ENCODE measurements at regions not wholly inside any gene's neighbourhood (a gene's known extent, or its start where the extent isn't known, plus 50 kb on each side); places are given as distances from the start of the nearest gene placed in this dataset.

GRCh38 chr13:78426183-78426582 lies 177.2 kb downstream of the POU4F1 start:
- no peak for DNase-seq (ENCODE audit: low read depth in 2 of 2)

DNA sequence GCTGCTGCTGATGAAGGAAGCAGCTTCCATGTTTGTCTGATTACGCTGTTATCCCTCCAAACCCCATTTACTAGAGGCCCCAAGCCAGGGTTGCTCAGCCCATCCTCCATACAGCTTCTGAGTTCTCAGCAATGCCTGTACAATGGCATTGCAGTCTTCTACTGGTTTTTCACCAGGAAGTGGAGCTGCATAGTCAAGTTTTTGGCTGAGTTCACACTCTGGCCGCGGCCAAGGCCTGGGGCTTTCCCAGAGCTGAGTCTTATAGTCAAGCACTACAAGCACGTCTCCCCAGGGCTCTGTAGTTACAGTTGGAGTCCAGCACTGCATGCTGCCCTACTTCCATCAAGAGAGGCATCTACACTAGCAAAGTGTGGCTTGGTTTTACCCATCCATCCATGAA lies 182.5 kb downstream of the POU4F1 start:
- DNase-seq (ENCODE audit: low read depth in 2 of 2), result no peak

- no peak for DNase-seq (ENCODE audit: low read depth in 2 of 2)
These were observed 189.3 kb downstream of the POU4F1 start for GRCh38 chr13:78413887-78414553.

DNA sequence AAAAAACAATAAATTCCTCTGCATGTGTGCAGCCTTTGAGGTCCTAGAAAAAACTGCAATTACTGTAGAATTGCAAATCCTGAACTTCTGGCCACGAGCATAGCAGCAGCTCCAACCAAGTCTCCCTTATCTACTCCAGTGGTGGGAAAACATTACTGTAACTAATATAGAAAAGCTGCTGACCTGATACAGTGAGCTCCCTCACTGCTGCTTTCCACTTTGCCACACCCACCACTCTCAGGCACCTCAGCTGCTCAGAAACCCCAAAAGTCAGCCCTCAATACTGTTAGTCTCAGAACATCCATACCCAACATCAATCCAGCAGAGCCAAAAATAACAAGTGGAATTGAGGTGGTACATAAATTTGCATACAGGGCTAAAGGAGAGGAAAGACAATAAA lies 192.5 kb downstream of the POU4F1 start:
- DNase-seq (ENCODE audit: low read depth in 2 of 2), result no peak

GRCh38 chr13:78410164-78410563 lies 193.2 kb downstream of the POU4F1 start:
- no peak for DNase-seq (ENCODE audit: low read depth in 2 of 2)

- DNase-seq (ENCODE audit: low read depth in 2 of 2), result no peak
These were observed 194.2 kb downstream of the POU4F1 start for GRCh38 chr13:78409172-78409571.

DNA sequence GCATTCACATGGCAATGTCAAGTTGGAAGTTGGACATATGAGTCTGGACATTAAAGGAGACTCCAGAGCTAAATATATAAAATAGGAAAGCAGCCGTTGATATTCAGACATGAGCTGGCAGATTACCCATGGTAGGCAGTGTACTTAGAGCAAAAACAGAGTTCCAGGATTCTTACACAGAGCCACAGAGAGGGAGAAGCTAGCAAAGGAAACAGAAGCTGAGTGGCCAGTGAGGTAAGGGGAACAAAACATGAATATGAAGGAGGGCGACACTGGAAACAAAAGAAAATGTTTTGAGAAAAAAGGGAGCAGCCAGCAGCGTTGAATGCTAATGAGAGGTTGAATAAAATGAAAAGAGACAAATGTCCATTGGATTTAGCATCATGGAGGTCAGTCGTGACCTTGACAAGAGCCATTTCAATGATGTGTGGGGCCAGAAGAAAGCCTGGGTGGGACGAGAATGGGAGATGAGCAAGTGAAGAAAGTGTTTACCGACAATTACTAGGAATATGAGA lies 198.4 kb downstream of the POU4F1 start:
- DNase-seq (ENCODE audit: low read depth in 2 of 2), result no peak

GRCh38 chr13:78402708-78403400 lies 200.5 kb downstream of the POU4F1 start:
- no peak for DNase-seq (ENCODE audit: low read depth in 2 of 2)

GRCh38 chr13:78401873-78402707 lies 201.3 kb downstream of the POU4F1 start:
- no peak for DNase-seq (ENCODE audit: low read depth in 2 of 2)

- DNase-seq (ENCODE audit: low read depth in 2 of 2), result no peak
These were observed 204.5 kb downstream of the POU4F1 start for GRCh38 chr13:78398743-78399410.

- DNase-seq (ENCODE audit: low read depth in 2 of 2), result no peak
These were observed 209.8 kb downstream of the POU4F1 start for GRCh38 chr13:78393286-78394142.

- DNase-seq (ENCODE audit: low read depth in 2 of 2), result no peak
These were observed 219.5 kb downstream of the POU4F1 start for GRCh38 chr13:78383899-78384298.

DNA sequence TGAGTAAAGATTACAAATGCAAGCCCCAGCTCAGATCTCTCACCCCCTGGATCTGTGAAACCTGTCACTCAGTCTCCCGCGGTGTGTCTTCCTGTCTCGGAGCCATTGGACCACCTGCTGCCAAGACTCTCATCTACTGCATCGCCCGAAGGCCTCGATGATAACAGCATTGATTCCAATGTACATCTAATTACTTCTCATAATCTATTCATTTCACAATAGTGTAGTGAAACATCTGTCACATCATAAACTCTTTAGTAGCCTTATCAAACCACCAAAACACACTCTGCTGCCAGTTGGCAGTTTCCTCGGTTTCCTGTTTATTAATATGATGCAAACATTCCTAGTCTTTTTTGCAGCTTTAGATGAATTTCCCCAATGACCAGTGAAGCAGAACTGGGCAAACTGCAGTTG lies 220.3 kb downstream of the POU4F1 start:
- DNase-seq (ENCODE audit: low read depth in 2 of 2), result no peak

DNA sequence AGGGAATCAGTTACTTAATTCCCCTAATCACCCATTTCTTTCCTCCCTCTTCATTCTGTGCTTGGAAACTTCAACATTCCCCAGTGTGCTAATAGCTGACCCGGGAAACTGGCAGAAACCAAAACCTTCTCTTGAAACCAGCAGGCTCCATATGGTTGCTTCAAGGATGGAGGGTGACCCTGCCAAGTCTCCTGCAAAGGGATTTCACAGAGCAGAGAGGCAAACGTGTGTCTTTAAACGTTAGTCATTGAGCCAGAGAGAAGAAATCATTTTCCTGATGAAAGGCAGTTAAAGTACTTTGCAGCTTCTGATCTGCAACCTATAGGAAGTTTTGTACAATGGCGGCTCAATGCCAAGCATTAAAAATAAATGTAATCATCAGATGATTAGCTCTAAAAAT lies 220.9 kb downstream of the POU4F1 start:
- DNase-seq (ENCODE audit: low read depth in 2 of 2), result no peak

DNA sequence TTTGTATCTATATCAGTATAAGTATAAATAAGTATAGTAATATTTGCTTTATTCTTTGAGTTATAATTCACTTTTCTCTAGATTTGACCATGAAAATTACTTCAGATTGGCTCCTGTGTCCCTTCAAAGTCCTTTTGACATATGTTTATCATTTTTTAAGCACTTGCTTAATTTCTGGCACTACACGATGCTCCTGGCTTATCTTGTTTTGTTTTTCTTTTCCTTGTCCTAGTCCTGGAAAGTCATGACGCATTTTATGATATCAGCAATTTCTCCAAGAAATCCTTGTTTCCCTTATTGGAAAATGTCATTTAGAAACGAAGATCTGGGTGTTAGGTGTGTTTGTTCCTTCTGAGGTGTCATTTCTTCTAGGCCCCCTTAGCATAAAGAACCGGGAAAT lies 226.5 kb downstream of the POU4F1 start:
- DNase-seq (ENCODE audit: low read depth in 2 of 2), result no peak

DNA sequence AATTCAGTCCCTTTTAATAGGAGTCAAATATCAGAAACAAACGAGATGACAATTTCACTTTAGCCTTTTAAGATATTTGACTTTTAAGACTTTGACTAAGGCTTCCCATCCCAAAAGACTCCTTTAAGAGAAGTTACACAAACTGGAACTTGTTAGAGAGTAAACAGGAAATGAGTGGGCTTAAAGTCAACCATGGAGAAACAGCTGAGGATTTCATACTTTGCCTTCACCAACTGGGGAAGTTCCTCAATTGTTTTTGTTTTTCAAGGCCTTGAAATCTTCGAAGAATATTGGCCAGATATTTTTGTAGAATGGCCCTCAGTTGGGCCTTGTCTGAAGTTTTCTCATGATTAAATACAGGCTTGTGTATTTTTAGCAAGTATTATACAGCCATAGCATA lies 227.3 kb downstream of the POU4F1 start:
- DNase-seq (ENCODE audit: low read depth in 2 of 2), result no peak

DNA sequence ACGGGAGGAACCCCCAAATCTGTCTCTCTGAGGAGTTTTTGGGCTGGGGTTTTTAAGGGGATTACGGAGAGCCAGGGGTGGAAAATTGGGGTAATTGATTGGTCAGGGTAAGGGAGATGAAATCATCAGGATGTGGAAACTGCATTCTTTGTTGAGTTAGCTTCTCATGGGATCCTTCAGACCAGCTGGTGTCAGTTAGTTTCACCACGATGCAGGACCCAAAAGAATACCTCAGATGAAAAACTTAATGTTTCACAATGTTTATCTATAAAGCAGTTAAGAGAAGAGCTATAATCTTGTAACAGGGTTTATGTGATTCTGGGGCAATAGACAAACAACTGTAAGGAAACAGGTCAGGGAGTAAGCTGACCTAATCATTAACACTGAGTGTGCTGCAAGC lies 230.8 kb downstream of the POU4F1 start:
- DNase-seq (ENCODE audit: low read depth in 2 of 2), result no peak

DNA sequence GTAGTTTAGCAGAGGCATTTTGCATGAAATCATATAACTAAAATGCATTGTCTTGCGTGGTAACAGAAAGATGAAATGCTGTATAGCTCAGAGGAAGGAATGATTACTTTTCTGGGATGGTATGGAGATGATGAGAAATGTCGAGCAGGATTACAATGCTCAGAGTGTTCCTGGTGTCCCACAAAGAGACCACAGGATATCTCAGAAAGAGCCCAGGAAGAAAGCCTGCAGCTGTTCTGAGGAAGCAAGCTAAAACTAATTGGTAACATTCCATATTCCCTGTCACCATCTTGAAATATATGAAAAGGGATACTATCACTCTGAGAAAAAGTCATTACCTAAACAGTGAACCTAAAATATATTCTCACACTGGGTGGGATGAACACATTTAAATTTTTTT lies 233.1 kb downstream of the POU4F1 start:
- DNase-seq (ENCODE audit: low read depth in 2 of 2), result no peak

GRCh38 chr13:78364711-78365110 lies 238.6 kb downstream of the POU4F1 start:
- DNase-seq (ENCODE audit: low read depth in 2 of 2), result no peak

- no peak for DNase-seq (ENCODE audit: low read depth in 2 of 2)
These were observed 262.3 kb downstream of the POU4F1 start for GRCh38 chr13:78341032-78341431.

DNA sequence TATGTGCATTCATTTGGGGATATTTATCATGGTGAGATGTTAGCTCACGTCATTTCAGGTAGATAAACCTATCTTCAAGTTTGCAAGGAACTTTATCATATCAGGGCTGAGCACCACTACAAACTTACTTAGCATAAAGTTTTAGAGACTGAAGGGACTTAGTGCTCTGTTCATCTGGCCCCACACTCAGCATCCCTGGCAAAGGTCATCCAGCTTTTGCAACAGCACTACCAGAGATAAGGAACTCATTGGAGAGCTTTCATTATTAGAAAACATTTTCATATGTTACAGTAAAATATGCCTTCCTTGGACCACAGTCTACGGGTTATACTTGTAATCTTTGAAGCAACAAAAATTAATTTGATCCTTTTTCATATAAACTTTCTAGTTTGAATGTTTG lies 263.4 kb downstream of the POU4F1 start:
- DNase-seq (ENCODE audit: low read depth in 2 of 2), result no peak
